Endothelial cell (in vitro differentiated cells): ENCODE measurements at regions not wholly inside any gene's neighbourhood (a gene's known extent, or its start where the extent isn't known, plus 50 kb on each side); places are given as distances from the start of the nearest gene placed in this dataset.

Source experiments
- DNase-seq: peaks from one replicate; pipeline ENCODE4 v3.0.0; 2021; ENCODE audit warnings: low spot score
- H3K27ac Mint-ChIP-seq: one replicate; pipeline ENCODE4 v1.8.0; 2021; ENCODE audit warnings: mixed read lengths, inconsistent platforms; ENCODE audit not compliant: unreplicated experiment
- H3K27me3 Mint-ChIP-seq: one replicate; pipeline ENCODE4 v1.8.0; 2021; ENCODE audit warnings: mild to moderate bottlenecking, moderate library complexity, mixed read lengths, inconsistent platforms; ENCODE audit not compliant: unreplicated experiment
- H3K36me3 Mint-ChIP-seq: one replicate; pipeline ENCODE4 v1.8.0; 2021; ENCODE audit warnings: mild to moderate bottlenecking, low read depth, mixed read lengths, inconsistent platforms; ENCODE audit not compliant: unreplicated experiment
- H3K4me1 Mint-ChIP-seq: one replicate; pipeline ENCODE4 v1.8.0; 2021; ENCODE audit warnings: mild to moderate bottlenecking, mixed read lengths, inconsistent platforms; ENCODE audit not compliant: unreplicated experiment
- H3K4me3 Mint-ChIP-seq: one replicate; pipeline ENCODE4 v1.8.0; 2021; ENCODE audit warnings: mild to moderate bottlenecking, mixed read lengths, inconsistent platforms; ENCODE audit not compliant: unreplicated experiment
- H3K9me3 Mint-ChIP-seq: one replicate; pipeline ENCODE4 v1.8.0; 2021; ENCODE audit warnings: mixed read lengths, inconsistent platforms; ENCODE audit not compliant: unreplicated experiment
- TF ChIP-seq, protein P1 (sequence below): fragments of 200-600 bp; sonication (generic); IDR thresholded peaks from one replicate; pipeline ENCODE4 v1.5.0; 2021; ENCODE audit warnings: antibody characterized with exemption; ENCODE audit not compliant: unreplicated experiment

DNA sequence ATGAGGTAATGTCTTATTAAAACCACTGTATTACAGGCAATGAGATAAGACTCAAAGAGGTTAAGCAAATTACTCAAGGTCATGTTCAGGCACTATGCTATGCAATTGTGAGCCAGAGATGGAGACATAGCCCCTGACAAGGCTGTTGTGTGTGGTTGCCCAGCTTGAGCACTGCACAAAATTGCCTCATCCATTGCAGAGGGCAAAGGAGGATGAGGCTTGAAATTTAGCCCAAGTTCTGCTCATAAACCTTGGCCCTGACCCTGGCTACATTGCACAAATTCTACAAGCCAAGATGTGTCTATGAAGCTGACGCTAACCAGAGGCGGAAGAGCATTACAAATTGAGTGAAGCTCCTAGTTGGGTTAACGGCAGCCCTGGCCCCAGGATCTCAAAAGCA, 65.6 kb upstream of the PGM2 start:
- DNase-seq, result no peak
- TF ChIP-seq, protein P1, sequence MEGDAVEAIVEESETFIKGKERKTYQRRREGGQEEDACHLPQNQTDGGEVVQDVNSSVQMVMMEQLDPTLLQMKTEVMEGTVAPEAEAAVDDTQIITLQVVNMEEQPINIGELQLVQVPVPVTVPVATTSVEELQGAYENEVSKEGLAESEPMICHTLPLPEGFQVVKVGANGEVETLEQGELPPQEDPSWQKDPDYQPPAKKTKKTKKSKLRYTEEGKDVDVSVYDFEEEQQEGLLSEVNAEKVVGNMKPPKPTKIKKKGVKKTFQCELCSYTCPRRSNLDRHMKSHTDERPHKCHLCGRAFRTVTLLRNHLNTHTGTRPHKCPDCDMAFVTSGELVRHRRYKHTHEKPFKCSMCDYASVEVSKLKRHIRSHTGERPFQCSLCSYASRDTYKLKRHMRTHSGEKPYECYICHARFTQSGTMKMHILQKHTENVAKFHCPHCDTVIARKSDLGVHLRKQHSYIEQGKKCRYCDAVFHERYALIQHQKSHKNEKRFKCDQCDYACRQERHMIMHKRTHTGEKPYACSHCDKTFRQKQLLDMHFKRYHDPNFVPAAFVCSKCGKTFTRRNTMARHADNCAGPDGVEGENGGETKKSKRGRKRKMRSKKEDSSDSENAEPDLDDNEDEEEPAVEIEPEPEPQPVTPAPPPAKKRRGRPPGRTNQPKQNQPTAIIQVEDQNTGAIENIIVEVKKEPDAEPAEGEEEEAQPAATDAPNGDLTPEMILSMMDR, result no peak
- no peaks in the 10 kb centered on the region for H3K36me3 Mint-ChIP-seq
- no peaks in the 10 kb centered on the region for H3K27me3 Mint-ChIP-seq
- no peak overlapping the region for H3K4me3 Mint-ChIP-seq
- no peak overlapping the region for H3K27ac Mint-ChIP-seq
- no peaks in the 10 kb centered on the region for H3K9me3 Mint-ChIP-seq
- no peaks in the 10 kb centered on the region for H3K4me1 Mint-ChIP-seq

DNA sequence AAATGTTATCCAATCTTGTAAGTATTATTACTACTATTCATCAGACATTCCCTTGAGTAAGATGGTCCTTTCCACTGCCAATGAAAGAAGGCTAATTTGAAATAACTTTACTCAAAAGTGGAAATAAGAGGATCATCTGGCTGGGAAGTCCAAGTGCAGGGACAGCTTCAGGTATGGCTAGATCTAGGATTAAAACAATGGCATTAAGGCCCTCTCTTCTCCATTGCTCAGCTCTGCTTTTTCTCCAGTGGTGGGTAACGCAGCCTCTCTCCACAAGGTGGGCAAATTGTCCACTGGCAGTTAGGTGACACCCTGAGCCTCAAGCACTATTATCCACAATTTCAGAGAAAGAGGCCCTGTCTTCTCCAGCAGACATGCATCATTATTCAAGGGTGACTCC, 66.7 kb upstream of the PGM2 start:
- Mint-ChIP-seq H3K36me3 (no peaks in the 10 kb centered on the region), H3K9me3 (no peaks in the 10 kb centered on the region), H3K27ac (no peak overlapping the region), H3K27me3 (peaks cover 2% of the 10 kb centered on the region), H3K4me3 (no peak overlapping the region), H3K4me1 (no peaks in the 10 kb centered on the region)
- no peak for DNase-seq
- TF ChIP-seq, protein P1, result no peak

DNA sequence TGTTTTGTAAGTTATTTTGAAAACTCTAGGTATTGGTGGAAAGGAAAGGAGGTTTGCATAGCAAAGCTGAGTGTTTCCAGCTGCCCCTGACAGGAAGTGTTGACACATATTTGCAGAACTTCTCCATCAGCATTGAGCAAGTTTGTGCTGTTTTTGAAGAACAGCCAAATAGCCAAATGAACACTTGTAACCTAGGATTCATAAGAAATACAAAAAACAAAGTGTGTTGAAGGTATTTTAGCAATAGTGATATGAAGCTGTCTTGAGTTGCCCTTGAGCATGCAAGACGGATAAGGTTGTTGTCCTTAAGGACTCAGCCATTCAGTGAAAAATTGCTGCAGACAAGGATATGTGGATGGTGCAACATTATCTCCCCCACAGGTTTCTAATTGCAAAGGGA, 68.3 kb upstream of the PGM2 start:
- Mint-ChIP-seq H3K36me3 (no peaks in the 10 kb centered on the region), H3K9me3 (no peaks in the 10 kb centered on the region), H3K27me3 (peaks cover 2% of the 10 kb centered on the region), H3K4me1 (no peaks in the 10 kb centered on the region), H3K27ac (no peak overlapping the region), H3K4me3 (no peak overlapping the region)
- TF ChIP-seq, protein P1, result no peak
- DNase-seq, result no peak

DNA sequence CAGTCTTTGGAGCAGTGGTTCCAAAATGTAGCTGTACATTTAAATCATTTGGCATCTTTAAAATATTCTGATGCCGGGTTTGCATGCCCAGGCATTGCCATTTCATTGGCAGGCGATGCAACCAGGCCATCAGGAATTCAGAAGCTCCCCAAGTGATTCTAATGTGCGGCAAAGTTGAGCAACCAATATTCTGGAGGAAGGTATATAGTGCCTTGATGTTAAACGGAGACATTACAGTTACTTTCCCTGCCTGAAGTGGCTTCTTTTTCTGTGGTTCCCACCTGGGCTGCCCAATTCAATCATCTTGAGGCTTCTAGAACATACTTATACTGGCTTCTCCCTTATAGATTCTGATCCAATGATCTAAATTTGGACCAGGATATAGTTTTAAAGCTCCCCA, 68.7 kb upstream of the PGM2 start:
- no peak for DNase-seq
- Mint-ChIP-seq H3K36me3 (no peaks in the 10 kb centered on the region), H3K9me3 (no peaks in the 10 kb centered on the region), H3K4me1 (no peaks in the 10 kb centered on the region), H3K27me3 (peaks cover 2% of the 10 kb centered on the region), H3K27ac (no peak overlapping the region), H3K4me3 (no peak overlapping the region)
- TF ChIP-seq, protein P1, result no peak

DNA sequence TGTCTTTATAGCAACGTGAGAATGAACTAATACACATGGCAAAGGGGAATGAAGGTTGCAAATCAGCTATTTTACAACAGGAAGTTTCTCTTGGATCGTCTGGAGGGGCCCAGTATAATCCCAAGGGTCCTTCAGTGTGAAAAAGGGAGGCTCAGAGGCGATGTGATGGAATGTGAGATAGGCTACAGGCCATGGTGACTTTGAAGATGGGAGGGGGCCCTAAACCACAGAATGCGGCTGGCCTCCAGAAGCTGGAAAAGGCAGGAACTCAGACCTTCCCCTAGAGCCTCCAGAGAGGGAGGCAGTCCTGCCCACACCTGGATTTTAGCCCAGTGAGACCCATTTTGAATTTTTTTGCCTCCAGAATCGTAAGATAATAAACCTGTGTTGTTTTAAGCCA, 69.4 kb upstream of the PGM2 start:
- Mint-ChIP-seq H3K27ac (no peak overlapping the region), H3K36me3 (no peaks in the 10 kb centered on the region), H3K9me3 (no peaks in the 10 kb centered on the region), H3K4me1 (no peaks in the 10 kb centered on the region), H3K4me3 (no peak overlapping the region), H3K27me3 (peaks cover 2% of the 10 kb centered on the region)
- DNase-seq, result no peak
- TF ChIP-seq, protein P1, result no peak
